C4-2B (cell line): ENCODE measurements at regions not wholly inside any gene's neighbourhood (a gene's known extent, or its start where the extent isn't known, plus 50 kb on each side); places are given as distances from the start of the nearest gene placed in this dataset.

Experiments
- ZFX ChIP-seq: fragments of 450-650 bp; IDR thresholded peaks from 2 replicates; pipeline ENCODE4 v1.6.1; 2017
- TF ChIP-seq, protein P1 (sequence below): fragments of 450-650 bp; conservative IDR thresholded peaks from 2 replicates; pipeline ENCODE4 v1.5.1; 2017; ENCODE audit warnings: mild to moderate bottlenecking

DNA sequence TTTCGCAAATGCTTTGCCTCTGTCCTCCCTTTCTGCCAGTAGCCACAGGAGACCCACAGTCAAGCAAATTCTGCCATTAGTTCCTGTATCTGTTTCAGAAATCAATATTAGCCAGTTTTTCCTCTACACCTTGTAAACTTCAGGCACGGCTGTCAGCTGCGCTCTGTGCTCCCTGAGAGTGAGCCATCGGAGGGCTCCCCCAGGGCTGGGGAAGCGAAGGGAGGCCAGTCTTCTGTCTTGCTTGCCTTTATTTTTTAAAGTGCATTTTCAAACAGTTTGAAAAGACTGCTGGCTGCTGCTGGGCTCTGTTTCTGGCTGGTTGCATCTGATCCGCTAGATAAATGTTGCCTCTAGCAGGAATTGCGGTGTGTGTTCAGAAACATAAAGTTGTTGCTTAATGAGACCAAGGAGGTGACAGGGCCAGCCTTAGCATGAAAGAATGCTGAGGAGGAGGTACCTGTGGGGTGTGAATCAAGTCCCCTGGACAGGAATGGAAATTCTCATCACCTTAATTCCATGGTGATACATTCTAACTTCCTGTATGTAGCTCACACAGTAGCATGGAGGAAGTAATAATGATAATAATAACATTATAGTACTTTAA lies 421.7 kb upstream of the KIF2A start:
- TF ChIP-seq, protein P1, sequence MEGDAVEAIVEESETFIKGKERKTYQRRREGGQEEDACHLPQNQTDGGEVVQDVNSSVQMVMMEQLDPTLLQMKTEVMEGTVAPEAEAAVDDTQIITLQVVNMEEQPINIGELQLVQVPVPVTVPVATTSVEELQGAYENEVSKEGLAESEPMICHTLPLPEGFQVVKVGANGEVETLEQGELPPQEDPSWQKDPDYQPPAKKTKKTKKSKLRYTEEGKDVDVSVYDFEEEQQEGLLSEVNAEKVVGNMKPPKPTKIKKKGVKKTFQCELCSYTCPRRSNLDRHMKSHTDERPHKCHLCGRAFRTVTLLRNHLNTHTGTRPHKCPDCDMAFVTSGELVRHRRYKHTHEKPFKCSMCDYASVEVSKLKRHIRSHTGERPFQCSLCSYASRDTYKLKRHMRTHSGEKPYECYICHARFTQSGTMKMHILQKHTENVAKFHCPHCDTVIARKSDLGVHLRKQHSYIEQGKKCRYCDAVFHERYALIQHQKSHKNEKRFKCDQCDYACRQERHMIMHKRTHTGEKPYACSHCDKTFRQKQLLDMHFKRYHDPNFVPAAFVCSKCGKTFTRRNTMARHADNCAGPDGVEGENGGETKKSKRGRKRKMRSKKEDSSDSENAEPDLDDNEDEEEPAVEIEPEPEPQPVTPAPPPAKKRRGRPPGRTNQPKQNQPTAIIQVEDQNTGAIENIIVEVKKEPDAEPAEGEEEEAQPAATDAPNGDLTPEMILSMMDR: no peak
- no peak for TF ChIP-seq ZFX
